Myocyte (in vitro differentiated cells): ENCODE measurements at regions not wholly inside any gene's neighbourhood (a gene's known extent, or its start where the extent isn't known, plus 50 kb on each side); places are given as distances from the start of the nearest gene placed in this dataset.

Experiments used
- DNase-seq: peaks from one replicate; pipeline ENCODE4 v3.0.0-alpha.2; 2012; ENCODE audit warnings: low read depth

- no peak for DNase-seq
These were observed 136.7 kb upstream of the GMDS start for GRCh38 chr6:2381872-2382661.

DNA sequence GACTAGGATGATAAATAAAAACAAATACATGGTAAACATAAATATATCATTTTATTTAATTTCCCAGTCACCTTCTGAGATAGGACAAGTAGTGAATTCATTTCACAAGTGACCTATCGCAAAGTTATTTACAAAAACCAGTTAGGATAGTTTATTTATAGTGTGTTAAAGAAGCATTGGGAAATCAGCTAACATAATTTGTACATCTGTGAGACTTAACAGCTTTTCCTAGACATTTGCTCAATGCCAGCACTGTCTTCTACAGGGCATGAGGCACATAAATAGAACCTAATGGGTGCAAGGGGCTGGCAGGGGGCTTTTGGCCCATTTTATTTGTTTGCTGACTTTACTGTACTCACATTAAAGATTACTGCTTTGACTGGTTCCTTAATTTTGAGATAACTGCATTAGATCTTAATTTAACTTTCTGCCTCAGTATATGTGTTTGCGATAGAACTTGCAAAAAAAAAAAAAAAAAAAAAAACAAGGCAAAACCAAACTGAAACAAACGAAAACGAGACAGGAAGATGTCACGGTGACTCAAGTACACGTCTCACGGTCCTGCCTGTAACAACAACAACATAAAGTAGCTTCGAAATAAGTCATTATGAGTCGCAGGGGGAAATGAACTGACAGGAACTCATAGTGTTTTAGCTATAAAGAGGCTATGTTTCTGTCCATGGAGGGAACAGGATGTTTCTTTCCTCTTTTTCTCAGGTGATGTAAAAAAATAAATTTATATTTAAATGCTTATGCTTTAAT is 133.7 kb upstream of the GMDS start:
- DNase-seq = no peak

GRCh38 chr6:2378046-2378657 is 132.7 kb upstream of the GMDS start:
- DNase-seq = no peak

DNA sequence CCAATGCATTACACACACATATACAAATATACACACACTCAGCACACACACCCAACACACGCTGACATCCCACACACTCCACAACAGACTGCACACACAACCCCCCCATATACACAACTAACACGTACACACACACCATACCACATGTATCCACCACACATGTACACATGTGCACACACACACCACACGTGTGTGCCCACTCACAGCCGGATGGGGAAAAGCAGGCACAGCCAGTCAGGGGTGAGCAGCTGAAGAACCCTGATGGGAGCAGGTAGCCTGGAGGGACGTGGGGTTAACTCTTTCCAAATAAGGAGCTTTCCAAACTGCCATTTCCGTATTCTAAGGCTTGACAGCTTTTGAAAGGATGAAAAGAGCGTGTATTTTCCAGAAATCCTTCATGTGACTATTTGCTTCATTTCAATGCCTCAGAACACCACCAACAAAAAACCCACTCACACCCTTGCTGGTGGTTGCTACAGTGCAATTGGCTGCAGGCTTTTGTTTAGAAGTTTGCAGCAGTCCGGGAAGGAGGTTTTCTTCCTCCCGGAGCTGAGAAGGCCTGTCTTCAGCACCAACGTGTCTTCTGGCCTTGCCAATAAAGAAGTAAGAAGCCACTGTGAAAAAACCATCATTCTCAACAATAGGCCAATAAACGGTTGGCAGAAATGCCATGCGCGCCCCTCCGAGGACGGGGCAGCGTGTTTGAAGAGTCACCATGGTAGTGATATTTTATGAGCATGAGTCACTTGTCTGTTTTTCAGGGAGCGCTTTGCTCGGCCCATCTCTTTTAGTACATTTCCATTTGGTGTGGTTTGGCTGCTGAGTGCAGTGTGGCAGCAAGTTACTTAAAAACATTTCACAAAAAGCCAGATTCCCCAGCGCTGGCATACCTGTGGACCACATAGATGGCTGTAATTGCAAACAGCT is 131.3 kb upstream of the GMDS start:
- peak; percentile 92 for DNase-seq

- DNase-seq = no peak
These were observed 130.0 kb upstream of the GMDS start for GRCh38 chr6:2375443-2375842.

DNA sequence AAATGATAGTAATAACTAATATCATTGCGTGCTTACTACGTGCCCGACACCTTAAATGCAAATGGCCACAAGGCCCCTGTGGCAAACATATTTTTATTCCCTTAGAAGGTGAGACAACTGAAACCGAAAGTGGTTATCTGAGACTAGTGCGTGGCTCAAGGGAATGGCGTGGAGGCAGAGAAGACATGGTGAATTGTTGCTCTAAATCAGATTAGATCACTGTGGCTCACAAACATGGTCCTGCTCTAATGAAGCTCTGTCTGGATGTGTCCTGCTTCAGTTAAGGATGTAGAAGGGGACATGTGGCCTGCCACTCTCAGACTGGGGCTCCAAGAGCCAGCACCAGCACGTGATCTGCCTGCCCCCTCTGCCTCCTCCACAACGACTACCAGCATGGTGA is 124.2 kb upstream of the GMDS start:
- no peak for DNase-seq

- no peak for DNase-seq
These were observed 117.8 kb upstream of the GMDS start for GRCh38 chr6:2363211-2363610.

GRCh38 chr6:2361195-2361594 is 115.8 kb upstream of the GMDS start:
- DNase-seq = no peak

DNA sequence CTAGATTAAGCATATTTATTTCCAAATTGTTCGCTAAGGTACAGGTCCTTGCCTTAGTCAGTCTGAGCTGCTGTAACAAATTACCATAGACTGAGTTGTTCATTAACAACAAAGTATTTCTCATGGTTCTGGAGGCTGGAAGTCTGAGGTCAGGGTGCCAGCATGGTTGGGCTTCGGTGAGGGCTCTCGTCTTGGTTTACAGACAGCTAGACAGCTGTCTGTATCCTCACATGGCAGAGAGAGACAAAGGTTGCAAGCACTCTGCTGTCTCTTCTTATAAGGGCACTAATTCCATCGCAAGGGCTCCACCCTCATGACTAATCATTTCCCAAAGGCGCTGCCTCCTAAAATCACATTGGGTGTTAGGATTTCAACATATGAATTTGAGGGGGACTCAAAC is 115.3 kb upstream of the GMDS start:
- no peak for DNase-seq

- no peak for DNase-seq
These were observed 114.7 kb upstream of the GMDS start for GRCh38 chr6:2360126-2360525.

GRCh38 chr6:2355150-2355549 is 109.7 kb upstream of the GMDS start:
- no peak for DNase-seq

- DNase-seq = no peak
These were observed 108.7 kb upstream of the GMDS start for GRCh38 chr6:2354138-2354491.

DNA sequence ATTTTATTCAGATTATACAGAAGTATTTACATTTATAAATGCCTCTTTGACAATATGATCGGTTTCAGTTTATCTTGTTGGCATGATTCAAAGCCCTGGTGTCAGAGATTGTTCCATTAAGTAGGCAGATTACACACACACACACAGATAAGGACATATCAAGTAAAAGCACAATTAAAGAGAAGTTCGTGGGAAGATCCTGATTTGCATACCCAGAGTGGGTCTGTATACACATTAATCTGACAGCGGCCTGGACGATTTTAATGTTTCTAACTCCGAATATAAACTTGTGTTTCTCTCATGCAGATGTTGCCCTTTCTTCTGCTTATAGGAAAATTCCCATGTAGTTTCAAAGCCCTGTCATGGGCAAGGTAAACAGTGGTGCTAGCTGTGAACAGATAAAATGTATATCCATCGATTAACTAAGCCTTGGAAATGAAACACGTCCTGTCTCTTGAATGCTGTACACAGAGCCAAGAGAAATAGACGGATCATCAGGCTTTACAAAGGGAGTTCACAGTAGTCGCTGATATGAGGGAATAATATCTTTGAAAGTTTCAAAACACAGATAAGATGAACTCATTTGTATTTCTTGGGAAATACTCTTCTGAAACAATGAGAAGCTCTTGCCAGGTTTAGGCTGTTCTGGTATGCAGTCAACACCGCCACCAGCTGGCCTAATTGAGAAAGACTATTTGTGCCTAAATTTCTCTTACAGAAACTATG is 108.2 kb upstream of the GMDS start:
- peak; percentile 75 for DNase-seq

DNA sequence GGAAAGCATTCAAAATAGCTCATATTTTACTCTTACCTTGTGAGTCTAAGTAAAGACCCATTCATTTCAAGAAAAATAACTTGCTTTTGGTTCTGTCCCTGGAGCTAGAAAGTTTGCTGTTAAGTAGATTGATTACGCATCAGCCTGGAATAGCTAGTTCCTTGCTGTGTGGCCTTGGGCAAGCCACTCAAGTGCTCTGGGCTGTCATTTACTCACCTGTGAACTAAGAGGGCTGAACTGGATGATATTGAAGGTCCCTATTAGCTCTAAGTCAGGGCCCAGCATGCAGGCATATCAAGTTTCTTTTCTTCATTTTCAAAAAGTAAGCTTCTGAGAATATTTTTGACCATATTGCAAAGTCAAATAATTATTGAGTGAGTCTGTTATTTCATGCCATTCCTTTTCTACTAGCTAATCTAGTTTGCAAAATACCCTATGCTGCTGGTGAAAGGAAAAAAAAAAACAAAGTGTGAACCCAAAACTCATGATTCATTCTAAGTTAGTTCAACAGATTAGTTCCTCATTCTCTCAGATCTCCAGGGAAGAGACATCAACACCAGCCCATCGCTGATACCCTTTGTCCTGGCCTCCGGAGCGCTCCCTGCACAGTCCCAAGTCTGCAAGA is 106.5 kb upstream of the GMDS start:
- no peak for DNase-seq

DNA sequence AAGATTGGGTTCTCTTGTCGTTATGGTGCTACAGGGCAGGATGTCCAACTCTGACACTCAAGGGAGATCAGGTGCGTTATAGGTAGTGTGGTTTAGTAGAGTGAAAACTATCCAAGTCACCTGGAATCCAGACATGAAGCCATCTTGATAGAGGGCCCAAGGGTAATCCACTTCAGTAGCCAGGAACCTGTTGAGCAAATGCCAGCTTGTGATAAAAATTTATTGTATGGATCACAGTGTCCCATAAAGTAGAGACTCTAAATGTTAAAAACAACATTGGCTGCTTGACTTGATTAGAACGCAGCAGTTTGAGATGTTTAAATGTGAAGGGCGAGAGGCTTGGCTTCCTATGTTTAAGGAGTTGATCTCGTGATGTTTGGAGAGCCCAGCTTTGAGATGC is 105.7 kb upstream of the GMDS start:
- no peak for DNase-seq

GRCh38 chr6:2346078-2346477 is 100.7 kb upstream of the GMDS start:
- no peak for DNase-seq

GRCh38 chr6:2344319-2344905 is 99.0 kb upstream of the GMDS start:
- no peak for DNase-seq

GRCh38 chr6:2327591-2327990 is 82.2 kb upstream of the GMDS start:
- no peak for DNase-seq

DNA sequence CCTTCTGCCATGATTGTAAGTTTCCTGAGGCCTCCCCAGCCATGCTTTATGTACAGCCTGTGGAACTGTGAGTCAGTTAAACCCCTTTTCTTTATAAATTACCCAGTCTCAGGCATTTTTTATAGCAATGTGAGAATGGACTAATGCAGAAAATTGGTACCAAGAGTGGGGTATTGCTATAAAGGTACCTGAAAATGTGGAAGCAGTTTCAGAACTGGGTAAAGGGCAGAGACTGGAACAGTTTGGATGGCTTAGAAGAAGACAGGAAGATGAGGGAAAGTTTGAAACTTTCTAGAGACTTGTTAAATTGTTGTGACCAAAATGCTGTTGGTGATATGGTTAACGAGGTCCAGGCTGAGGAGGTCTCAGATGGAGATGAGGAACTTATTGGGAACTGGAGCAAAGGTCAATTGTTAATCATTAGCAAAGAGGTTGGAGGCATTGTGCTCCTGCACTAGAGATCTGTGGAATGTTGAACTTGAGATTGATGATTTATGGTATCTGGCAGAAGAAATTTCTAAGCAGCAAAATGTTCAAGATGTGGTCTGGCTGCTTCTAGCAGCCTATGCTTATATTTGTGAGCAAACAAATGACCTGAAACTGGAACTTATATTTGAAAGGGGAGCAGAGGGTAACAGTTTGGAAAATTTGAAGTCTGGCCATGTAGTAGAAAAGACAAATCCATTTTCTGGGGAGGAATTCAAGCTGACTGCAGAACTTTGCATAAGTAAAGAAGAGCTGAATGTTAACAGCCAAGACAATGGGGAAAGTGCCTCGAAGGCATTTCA is 79.0 kb upstream of the GMDS start:
- DNase-seq = no peak
